Lung (tissue), 11 donors: ENCODE measurements at regions not wholly inside any gene's neighbourhood (a gene's known extent, or its start where the extent isn't known, plus 50 kb on each side); places are given as distances from the start of the nearest gene placed in this dataset.

Experiments
- ATAC-seq: fragments of 200-7000 bp; cut with Tn5 transposase; one replicate; pipeline ENCODE4 v1.9.1; 2020; ENCODE audit warnings: moderate number of reproducible peaks; ENCODE audit not compliant: insufficient read depth, low FRiP score
- DNase-seq, 3 donors: peaks; one replicate each; pipeline ENCODE4 v3.0.0-alpha.2; 2013 to 2017
- H3K27ac ChIP-seq, 2 donors: one replicate each; pipeline ENCODE4 v1.5.1; 2013; ENCODE audit warnings: mild to moderate bottlenecking in 2 of 2, moderate library complexity in 2 of 2, control low read depth in 1 of 2, inconsistent platforms in 1 of 2, low read depth in 1 of 2, low read length in 1 of 2
- H3K27me3 ChIP-seq, 3 donors: one replicate each; pipeline ENCODE4 v1.5.1; 2013; ENCODE audit warnings: low read length in 2 of 3; ENCODE audit not compliant: control insufficient read depth in 3 of 3, insufficient read depth in 3 of 3
- H3K36me3 ChIP-seq, 4 donors: one replicate each; pipeline ENCODE4 v1.5.1; 2013; ENCODE audit warnings: low read length in 4 of 4, mild to moderate bottlenecking in 1 of 4, moderate library complexity in 1 of 4; ENCODE audit not compliant: control insufficient read depth in 4 of 4, insufficient read depth in 4 of 4
- H3K4me1 ChIP-seq, 5 donors: one replicate each; pipeline ENCODE4 v1.5.1; 2013; ENCODE audit warnings: low read length in 5 of 5, mild to moderate bottlenecking in 2 of 5, moderate library complexity in 1 of 5; ENCODE audit not compliant: control insufficient read depth in 5 of 5, insufficient read depth in 5 of 5
- H3K4me3 ChIP-seq: one replicate; pipeline ENCODE4 v1.5.1; 2013; ENCODE audit warnings: mild to moderate bottlenecking, control low read depth, moderate library complexity
- H3K9ac ChIP-seq, 2 donors: one replicate each; pipeline ENCODE4 v1.5.1; 2013; ENCODE audit warnings: low read length in 2 of 2, control low read depth in 1 of 2; ENCODE audit not compliant: insufficient read depth in 1 of 2
- H3K9me3 ChIP-seq, 4 donors: one replicate each; pipeline ENCODE4 v1.5.1; 2013; ENCODE audit warnings: low read length in 3 of 4, mild to moderate bottlenecking in 1 of 4, moderate library complexity in 1 of 4; ENCODE audit not compliant: control insufficient read depth in 4 of 4, insufficient read depth in 3 of 4
- WGBS, 2 donors: extraction: QIAGEN DNeasy Blood & Tissue Kit; methylation state at CpG; one replicate each; pipeline ENCODE4 v1.1.7; 2013; 5-methylcytosine and 5-hydroxymethylcytosine counted together
- TF ChIP-seq, protein P1 (sequence below): IDR thresholded peaks from 2 replicates; pipeline ENCODE4 v1.5.1; 2012; ENCODE audit warnings: mild to moderate bottlenecking; ENCODE audit errors: control extremely low read depth, extremely low read depth
- donor health status: control.
- donor health status: control.
- donor health status: Bipolar disorder and iron deficiency.
- donor health status: healthy.
- donor health status: DM: yes; HTN: yes; CAD: no.

DNA sequence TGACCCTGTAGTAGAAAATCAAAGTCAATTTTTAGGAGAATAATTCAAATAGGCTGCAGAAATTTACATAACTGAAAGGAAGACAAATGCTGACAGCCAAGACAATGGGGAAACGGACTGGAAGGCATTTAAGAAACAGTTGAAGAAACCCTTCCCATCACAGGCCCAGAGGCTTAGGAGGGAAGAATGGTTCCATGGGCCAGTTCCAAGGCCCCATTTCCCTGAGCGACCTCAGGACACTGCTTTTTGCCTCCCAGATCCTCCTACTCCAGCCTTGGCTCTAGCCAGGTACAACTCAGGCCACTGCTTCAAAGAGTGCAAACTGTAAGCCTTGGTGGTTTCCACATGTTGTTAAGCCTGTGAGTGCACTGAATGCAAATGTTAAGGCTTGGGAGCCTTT, 184.1 kb upstream of the SGCD start:
- Histone ChIP-seq H3K27ac (no peak overlapping the region), H3K4me1 (peaks cover 0 to 8% (median 0%) of the 10 kb centered on the region in 5 donors), H3K36me3 (no peaks in the 10 kb centered on the region), H3K9me3 (peaks cover 0 to 12% (median 3%) of the 10 kb centered on the region in 4 donors), H3K4me3 (no peak overlapping the region), H3K27me3 (no peaks in the 10 kb centered on the region), H3K9ac (no peak overlapping the region)
- 89 to 95% methylated on average over 2 of the region's 2 CpGs for WGBS, 2 donors
- DNase-seq (no peak), ATAC-seq (no peak)
- TF ChIP-seq, protein P1, sequence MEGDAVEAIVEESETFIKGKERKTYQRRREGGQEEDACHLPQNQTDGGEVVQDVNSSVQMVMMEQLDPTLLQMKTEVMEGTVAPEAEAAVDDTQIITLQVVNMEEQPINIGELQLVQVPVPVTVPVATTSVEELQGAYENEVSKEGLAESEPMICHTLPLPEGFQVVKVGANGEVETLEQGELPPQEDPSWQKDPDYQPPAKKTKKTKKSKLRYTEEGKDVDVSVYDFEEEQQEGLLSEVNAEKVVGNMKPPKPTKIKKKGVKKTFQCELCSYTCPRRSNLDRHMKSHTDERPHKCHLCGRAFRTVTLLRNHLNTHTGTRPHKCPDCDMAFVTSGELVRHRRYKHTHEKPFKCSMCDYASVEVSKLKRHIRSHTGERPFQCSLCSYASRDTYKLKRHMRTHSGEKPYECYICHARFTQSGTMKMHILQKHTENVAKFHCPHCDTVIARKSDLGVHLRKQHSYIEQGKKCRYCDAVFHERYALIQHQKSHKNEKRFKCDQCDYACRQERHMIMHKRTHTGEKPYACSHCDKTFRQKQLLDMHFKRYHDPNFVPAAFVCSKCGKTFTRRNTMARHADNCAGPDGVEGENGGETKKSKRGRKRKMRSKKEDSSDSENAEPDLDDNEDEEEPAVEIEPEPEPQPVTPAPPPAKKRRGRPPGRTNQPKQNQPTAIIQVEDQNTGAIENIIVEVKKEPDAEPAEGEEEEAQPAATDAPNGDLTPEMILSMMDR = no peak

DNA sequence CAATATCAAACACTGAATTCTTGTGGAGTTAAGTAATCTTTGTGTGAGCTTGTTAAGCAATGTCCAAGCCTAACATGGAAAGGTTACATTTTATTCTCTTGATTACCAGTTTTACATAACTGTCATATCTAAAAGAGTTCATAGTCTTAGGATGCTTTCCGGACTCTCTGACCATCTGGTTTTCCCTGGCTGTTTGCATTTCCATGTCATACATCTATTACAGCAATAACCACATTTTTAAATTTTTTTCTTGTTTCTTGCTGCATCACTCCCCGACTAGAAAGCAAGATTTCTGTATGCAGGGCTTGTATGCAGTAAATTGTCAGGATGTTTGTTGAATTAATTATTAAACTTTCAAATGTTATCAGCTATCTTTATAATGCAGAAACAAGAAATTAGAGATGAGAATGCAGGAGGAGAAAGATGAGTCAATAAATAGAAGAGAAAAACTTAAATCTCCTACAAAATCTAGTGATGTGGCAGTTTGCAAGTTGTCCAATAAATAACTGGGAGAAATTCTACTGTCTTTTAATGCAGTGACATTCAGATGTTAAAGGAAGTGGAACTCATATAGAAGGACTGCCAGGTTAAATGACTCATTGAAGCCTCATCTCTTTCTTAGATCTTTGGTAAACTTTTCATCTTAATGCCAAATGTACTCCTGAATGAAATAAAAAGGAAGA, 179.6 kb upstream of the SGCD start:
- no peak for ATAC-seq
- TF ChIP-seq, protein P1 = no peak
- H3K36me3 ChIP-seq = no peaks in the 10 kb centered on the region
- no peaks in the 10 kb centered on the region for H3K27me3 ChIP-seq
- peak in 2 of 3 donors; percentile 29 to 34 for DNase-seq
- H3K9ac ChIP-seq = no peak overlapping the region
- no peak overlapping the region for H3K4me3 ChIP-seq
- WGBS, 2 donors = 42 to 65% methylated on average over 2 of the region's 2 CpGs
- peaks cover 0 to 6% (median 3%) of the 10 kb centered on the region in 4 donors for H3K9me3 ChIP-seq
- peaks cover 0 to 30% (median 13%) of the 10 kb centered on the region in 5 donors for H3K4me1 ChIP-seq
- no peak overlapping the region for H3K27ac ChIP-seq

DNA sequence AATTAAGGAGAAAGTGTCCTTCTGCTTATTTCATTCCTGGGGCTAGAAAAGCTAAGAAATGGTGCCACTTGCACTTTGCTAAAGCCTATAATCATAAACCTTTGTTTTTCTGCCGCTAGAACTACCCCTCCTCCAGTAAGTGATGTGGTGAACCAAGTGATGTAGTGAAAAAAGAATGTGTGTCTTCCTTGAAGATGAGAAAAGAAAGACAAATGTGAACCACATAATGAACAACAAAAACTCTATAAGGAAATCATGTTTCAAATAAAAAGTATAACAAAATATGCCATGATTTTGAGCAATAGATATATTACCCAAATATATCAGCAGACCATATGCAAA, 179.0 kb upstream of the SGCD start:
- H3K9me3 ChIP-seq = peaks cover 0 to 5% (median 2%) of the 10 kb centered on the region in 4 donors
- DNase-seq = peak in 1 of 3 donors; percentile 6
- no peak overlapping the region for H3K27ac ChIP-seq
- H3K4me3 ChIP-seq = no peak overlapping the region
- H3K36me3 ChIP-seq = no peaks in the 10 kb centered on the region
- H3K4me1 ChIP-seq = peaks cover 0 to 30% (median 13%) of the 10 kb centered on the region in 5 donors
- TF ChIP-seq, protein P1 = no peak
- H3K27me3 ChIP-seq = no peaks in the 10 kb centered on the region
- H3K9ac ChIP-seq = no peak overlapping the region
- 54 to 77% methylated on average over 1 of the region's 1 CpG for WGBS, 2 donors
- ATAC-seq = no peak

DNA sequence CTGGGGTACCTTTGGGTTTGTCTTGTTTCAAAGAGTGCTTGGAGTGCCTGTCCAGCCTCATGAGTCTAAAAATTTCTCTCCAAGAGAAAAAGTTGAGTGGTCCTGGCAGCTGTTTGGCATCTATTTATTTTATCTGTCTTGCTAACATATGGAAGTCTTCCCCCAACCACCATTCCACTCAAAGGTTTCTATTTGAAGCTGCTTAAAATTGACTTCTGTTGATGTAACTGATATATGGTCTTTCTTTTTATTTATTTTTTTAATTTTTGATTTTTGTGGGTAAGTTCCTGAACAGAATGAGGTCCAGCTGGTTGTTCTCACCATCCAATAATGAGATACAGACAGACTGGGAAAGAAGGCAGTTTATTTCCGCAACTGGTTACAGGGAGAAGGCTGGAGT, 178.7 kb upstream of the SGCD start:
- WGBS, 2 donors = 74 to 83% methylated on average over 1 of the region's 1 CpG
- Histone ChIP-seq H3K27ac (no peak overlapping the region), H3K4me1 (peaks cover 0 to 30% (median 13%) of the 10 kb centered on the region in 5 donors), H3K9ac (no peak overlapping the region), H3K4me3 (no peak overlapping the region), H3K36me3 (no peaks in the 10 kb centered on the region), H3K9me3 (peaks cover 0 to 2% (median under 1%) of the 10 kb centered on the region in 4 donors), H3K27me3 (no peaks in the 10 kb centered on the region)
- DNase-seq (peak; percentile 28 to 86 (median 84)), ATAC-seq (no peak)
- TF ChIP-seq, protein P1 = no peak
